CD8-positive, alpha-beta memory T cell (primary cell): ENCODE measurements at regions not wholly inside any gene's neighbourhood (a gene's known extent, or its start where the extent isn't known, plus 50 kb on each side); places are given as distances from the start of the nearest gene placed in this dataset.

Source experiments
- CTCF ChIA-PET: fragments of 350-600 bp; sonication (Branson Sonifier 250); formaldehyde crosslinking; loops from one replicate; lab custom pipeline; 2021; ENCODE audit warnings: antibody characterized with exemption; lab: Charles Lee
- POLR2A ChIA-PET: fragments of 350-600 bp; sonication (Branson Sonifier 250); formaldehyde crosslinking; loops from one replicate; lab custom pipeline; 2021; ENCODE audit warnings: antibody characterized with exemption; lab: Charles Lee
- DNase-seq, 5 donors: peaks; one replicate each; pipeline versions ENCODE4 v3.0.0 to v3.0.0-alpha.2; 2020 to 2022; ENCODE audit warnings: mixed read lengths in 1 of 5
- H3K27ac ChIP-seq: one replicate; pipeline ENCODE4 v1.7.0; 2013; ENCODE audit warnings: low read depth, mild to moderate bottlenecking, low read length, moderate library complexity
- H3K27me3 ChIP-seq: 2 replicates; pipeline ENCODE4 v1.7.0; 2013; ENCODE audit warnings: low read length, mild to moderate bottlenecking; ENCODE audit not compliant: insufficient read depth, poor library complexity, severe bottlenecking
- H3K36me3 ChIP-seq: 2 replicates; pipeline ENCODE4 v1.7.0; 2013; ENCODE audit warnings: mild to moderate bottlenecking, low read length, moderate library complexity; ENCODE audit not compliant: insufficient read depth
- H3K4me1 ChIP-seq: 2 replicates; pipeline ENCODE4 v1.7.0; 2013; ENCODE audit warnings: mild to moderate bottlenecking, low read length, moderate library complexity; ENCODE audit not compliant: insufficient read depth
- H3K4me3 ChIP-seq: 2 replicates; pipeline ENCODE4 v1.7.0; 2013; ENCODE audit warnings: mild to moderate bottlenecking, low read length
- H3K9me3 ChIP-seq: 2 replicates; pipeline ENCODE4 v1.7.0; 2013; ENCODE audit warnings: mild to moderate bottlenecking, low read length
- H3K27ac Mint-ChIP-seq, 8 donors: one replicate each; pipeline ENCODE4 v1.8.0; 2020 to 2021; ENCODE audit warnings: mixed read lengths in 8 of 8, mild to moderate bottlenecking in 6 of 8, inconsistent platforms in 3 of 8, moderate library complexity in 3 of 8
- H3K27me3 Mint-ChIP-seq, 2 donors: one replicate each; pipeline ENCODE4 v1.8.0; 2020 to 2021; ENCODE audit warnings: mixed read lengths in 2 of 2, mild to moderate bottlenecking in 1 of 2, moderate library complexity in 1 of 2
- H3K36me3 Mint-ChIP-seq, 3 donors: one replicate each; pipeline ENCODE4 v1.8.0; 2020 to 2021; ENCODE audit warnings: mixed read lengths in 3 of 3, inconsistent platforms in 1 of 3, mild to moderate bottlenecking in 1 of 3
- H3K4me1 Mint-ChIP-seq, 3 donors: one replicate each; pipeline ENCODE4 v1.8.0; 2020 to 2021; ENCODE audit warnings: mixed read lengths in 3 of 3, inconsistent platforms in 1 of 3, mild to moderate bottlenecking in 1 of 3
- H3K4me3 Mint-ChIP-seq, 7 donors: one replicate each; pipeline ENCODE4 v1.8.0; 2020 to 2021; ENCODE audit warnings: mixed read lengths in 7 of 7, mild to moderate bottlenecking in 6 of 7, moderate library complexity in 4 of 7, inconsistent platforms in 2 of 7
- H3K9me3 Mint-ChIP-seq, 5 donors: one replicate each; pipeline ENCODE4 v1.8.0; 2020 to 2022; ENCODE audit warnings: mixed read lengths in 5 of 5, mild to moderate bottlenecking in 3 of 5, moderate library complexity in 2 of 5, inconsistent platforms in 1 of 5

- H3K4me1 ChIP-seq = no peaks in the 10 kb centered on the region
- no peaks in the 10 kb centered on the region for H3K9me3 Mint-ChIP-seq
- no peaks in the 10 kb centered on the region for H3K9me3 ChIP-seq
- H3K4me3 Mint-ChIP-seq = no peak overlapping the region
- no peak overlapping the region for H3K4me3 ChIP-seq
- no peaks in the 10 kb centered on the region for H3K36me3 Mint-ChIP-seq
- CTCF ChIA-PET = no interaction called here
- H3K36me3 ChIP-seq = no peaks in the 10 kb centered on the region
- POLR2A ChIA-PET = no interaction called here
- H3K27me3 Mint-ChIP-seq = peaks cover 4 to 18% of the 10 kb centered on the region in 2 donors
- no peaks in the 10 kb centered on the region for H3K27me3 ChIP-seq
- H3K27ac Mint-ChIP-seq = no peak overlapping the region
- H3K4me1 Mint-ChIP-seq = no peaks in the 10 kb centered on the region
- no peak for DNase-seq
- H3K27ac ChIP-seq = no peak overlapping the region
Measured at GRCh38 chr10:8705415-8705814, 650.9 kb downstream of the GATA3 start.

DNA sequence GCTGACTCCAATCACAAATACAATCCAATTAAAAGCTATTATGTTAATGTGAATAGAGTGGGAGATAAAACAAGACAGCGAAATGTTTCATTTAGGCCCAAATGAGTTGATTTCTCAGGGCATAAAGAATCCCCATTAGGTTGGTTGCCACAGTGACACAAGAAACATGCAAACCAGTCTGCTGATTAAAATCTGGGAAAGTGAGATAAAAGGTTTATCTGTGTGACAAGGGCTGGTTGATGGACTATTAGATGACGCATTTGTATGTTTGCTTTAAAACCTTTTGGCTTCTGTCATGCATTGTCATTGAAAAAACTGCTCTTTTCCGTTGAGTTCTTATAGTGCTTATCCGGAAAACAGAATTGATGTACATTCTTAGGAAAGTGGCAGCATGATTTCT is 658.2 kb downstream of the GATA3 start:
- no peaks in the 10 kb centered on the region for H3K36me3 ChIP-seq
- ChIA-PET POLR2A (no interaction called here), CTCF (no interaction called here)
- H3K9me3 Mint-ChIP-seq = peaks cover 0 to 4% (median 0%) of the 10 kb centered on the region in 5 donors
- no peak for DNase-seq
- H3K36me3 Mint-ChIP-seq = no peaks in the 10 kb centered on the region
- no peaks in the 10 kb centered on the region for H3K9me3 ChIP-seq
- no peak overlapping the region for H3K4me3 Mint-ChIP-seq
- H3K4me1 ChIP-seq = no peaks in the 10 kb centered on the region
- no peak overlapping the region for H3K4me3 ChIP-seq
- H3K27me3 Mint-ChIP-seq = peaks cover 3 to 29% of the 10 kb centered on the region in 2 donors
- H3K27ac Mint-ChIP-seq = no peak overlapping the region
- H3K4me1 Mint-ChIP-seq = no peaks in the 10 kb centered on the region
- H3K27me3 ChIP-seq = no peaks in the 10 kb centered on the region
- no peak overlapping the region for H3K27ac ChIP-seq

DNA sequence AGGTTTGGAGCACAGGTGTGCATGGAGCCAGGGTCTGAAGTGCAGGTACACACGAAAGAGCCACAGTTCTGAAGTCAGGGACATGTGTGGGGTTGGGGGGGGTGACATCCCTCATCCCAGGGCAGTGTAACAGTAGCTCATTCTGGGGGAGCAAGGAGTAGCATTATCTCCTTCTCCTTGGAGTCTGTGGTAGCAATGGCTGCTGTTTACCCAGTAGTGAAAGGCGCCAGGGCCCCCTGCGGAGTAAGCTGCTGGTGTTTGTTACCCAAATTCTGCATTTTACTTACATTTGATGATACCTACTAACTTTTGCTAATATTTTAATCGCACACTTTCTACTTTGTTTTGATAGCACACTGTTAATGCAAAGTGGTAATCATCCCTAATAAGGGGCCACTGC is 665.5 kb downstream of the GATA3 start:
- H3K9me3 Mint-ChIP-seq = peaks cover 19 to 37% (median 25%) of the 10 kb centered on the region in 5 donors
- no peaks in the 10 kb centered on the region for H3K4me1 ChIP-seq
- DNase-seq = no peak
- no peak overlapping the region for H3K27ac ChIP-seq
- H3K4me1 Mint-ChIP-seq = no peaks in the 10 kb centered on the region
- H3K27ac Mint-ChIP-seq = no peak overlapping the region
- ChIA-PET POLR2A (no interaction called here), CTCF (no interaction called here)
- no peaks in the 10 kb centered on the region for H3K9me3 ChIP-seq
- H3K27me3 ChIP-seq = no peaks in the 10 kb centered on the region
- H3K4me3 Mint-ChIP-seq = no peak overlapping the region
- peaks cover 5 to 16% of the 10 kb centered on the region in 2 donors for H3K27me3 Mint-ChIP-seq
- peaks cover 0 to 8% (median 0%) of the 10 kb centered on the region in 3 donors for H3K36me3 Mint-ChIP-seq
- no peak overlapping the region for H3K4me3 ChIP-seq
- no peaks in the 10 kb centered on the region for H3K36me3 ChIP-seq

DNA sequence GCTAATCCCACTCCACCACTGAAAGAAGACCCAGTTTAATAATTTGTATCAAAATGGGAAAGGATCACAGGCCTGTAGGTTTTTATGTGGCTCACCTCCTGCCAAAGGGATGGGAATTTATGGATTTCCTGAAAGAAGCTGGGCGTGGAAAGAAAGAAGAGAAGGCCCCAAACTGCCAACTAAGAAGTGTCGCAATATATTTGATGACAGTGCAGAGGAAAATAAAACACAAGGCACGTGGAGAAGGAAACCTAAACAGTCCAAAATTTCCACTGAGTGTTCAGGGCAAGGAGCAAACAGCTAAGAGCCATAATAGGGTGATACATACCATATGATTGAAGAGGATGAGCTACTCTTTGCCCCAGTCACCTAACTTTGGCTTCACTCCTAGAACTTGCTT is 667.2 kb downstream of the GATA3 start:
- H3K4me1 Mint-ChIP-seq = no peaks in the 10 kb centered on the region
- Histone ChIP-seq H3K27ac (no peak overlapping the region), H3K4me1 (no peaks in the 10 kb centered on the region), H3K4me3 (no peak overlapping the region), H3K9me3 (no peaks in the 10 kb centered on the region), H3K36me3 (no peaks in the 10 kb centered on the region), H3K27me3 (no peaks in the 10 kb centered on the region)
- H3K4me3 Mint-ChIP-seq = no peak overlapping the region
- CTCF ChIA-PET = no interaction called here
- POLR2A ChIA-PET = no interaction called here
- H3K27me3 Mint-ChIP-seq = peaks cover 5 to 28% of the 10 kb centered on the region in 2 donors
- H3K9me3 Mint-ChIP-seq = peaks cover 19 to 37% (median 25%) of the 10 kb centered on the region in 5 donors
- DNase-seq = no peak
- peak overlapping the region in 1 of 8 donors; percentile 43 for H3K27ac Mint-ChIP-seq
- peaks cover 0 to 8% (median 0%) of the 10 kb centered on the region in 3 donors for H3K36me3 Mint-ChIP-seq

DNA sequence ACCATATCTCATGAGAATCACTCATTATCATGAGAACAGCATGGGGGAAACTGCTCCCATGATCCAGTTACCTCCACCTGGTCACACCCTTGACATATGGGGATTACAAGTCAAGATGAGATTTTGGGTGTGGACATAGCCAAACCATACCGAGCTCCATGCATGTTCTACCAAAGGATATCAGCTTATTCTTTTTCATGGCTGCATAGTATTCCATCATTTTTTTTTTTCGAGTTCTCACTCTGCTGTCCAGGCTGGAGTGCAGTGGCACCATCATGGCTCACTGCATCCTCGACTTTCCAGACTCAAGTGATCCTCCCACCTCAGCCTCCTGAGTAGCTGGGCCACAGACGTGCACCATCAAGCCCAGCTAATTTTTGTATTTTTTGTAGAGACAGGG is 668.3 kb downstream of the GATA3 start:
- ChIA-PET CTCF (no interaction called here), POLR2A (no interaction called here)
- Mint-ChIP-seq H3K4me1 (no peaks in the 10 kb centered on the region), H3K9me3 (peaks cover 19 to 33% (median 25%) of the 10 kb centered on the region in 5 donors), H3K36me3 (peaks cover 0 to 8% (median 0%) of the 10 kb centered on the region in 3 donors), H3K4me3 (no peak overlapping the region), H3K27ac (no peak overlapping the region), H3K27me3 (peaks cover 6 to 30% of the 10 kb centered on the region in 2 donors)
- no peaks in the 10 kb centered on the region for H3K36me3 ChIP-seq
- no peak for DNase-seq
- H3K27me3 ChIP-seq = no peaks in the 10 kb centered on the region
- no peak overlapping the region for H3K27ac ChIP-seq
- H3K4me3 ChIP-seq = no peak overlapping the region
- no peaks in the 10 kb centered on the region for H3K9me3 ChIP-seq
- H3K4me1 ChIP-seq = no peaks in the 10 kb centered on the region

- peaks cover 11 to 37% of the 10 kb centered on the region in 2 donors for H3K27me3 Mint-ChIP-seq
- no peak overlapping the region for H3K27ac Mint-ChIP-seq
- H3K36me3 Mint-ChIP-seq = peaks cover 0 to 4% (median 0%) of the 10 kb centered on the region in 3 donors
- ChIA-PET POLR2A (no interaction called here), CTCF (no interaction called here)
- peaks cover 3 to 13% (median 8%) of the 10 kb centered on the region in 5 donors for H3K9me3 Mint-ChIP-seq
- Histone ChIP-seq H3K36me3 (no peaks in the 10 kb centered on the region), H3K4me1 (no peaks in the 10 kb centered on the region), H3K9me3 (no peaks in the 10 kb centered on the region), H3K27me3 (no peaks in the 10 kb centered on the region), H3K4me3 (no peak overlapping the region), H3K27ac (no peak overlapping the region)
- DNase-seq = no peak
- no peaks in the 10 kb centered on the region for H3K4me1 Mint-ChIP-seq
- H3K4me3 Mint-ChIP-seq = no peak overlapping the region
Measured at GRCh38 chr10:8725343-8725742, 670.9 kb downstream of the GATA3 start.

DNA sequence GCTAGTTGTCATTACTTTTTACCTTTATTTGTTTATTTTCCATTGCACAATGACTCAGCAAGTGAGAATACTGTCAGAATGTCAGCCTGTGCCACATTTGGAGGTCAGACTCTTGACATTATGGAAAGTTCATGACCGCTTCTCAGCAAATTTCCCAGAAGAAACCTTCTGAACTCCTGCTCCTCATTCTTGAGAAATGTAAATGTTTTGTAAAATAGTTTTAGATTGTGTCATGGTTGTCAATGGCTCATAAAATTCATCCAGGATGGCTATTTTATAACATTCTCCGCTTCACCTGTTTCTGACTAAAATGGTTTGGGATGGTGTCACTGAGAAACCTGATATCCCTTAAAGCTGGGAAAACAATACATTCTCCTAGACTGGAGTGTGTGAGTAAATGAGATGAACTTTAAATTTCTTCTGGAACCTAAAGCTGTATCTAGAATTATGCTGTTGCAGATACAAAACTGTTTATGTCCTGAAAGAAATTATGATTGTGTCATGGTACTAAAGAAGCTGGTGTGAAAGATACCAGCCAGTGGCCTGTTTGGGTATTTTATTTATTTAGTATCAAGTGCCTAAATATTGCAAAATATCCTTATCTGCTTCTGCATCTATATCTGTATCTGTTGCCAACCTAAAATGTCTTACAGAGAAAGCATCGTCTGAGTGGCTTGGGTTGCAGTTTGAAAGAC is 671.7 kb downstream of the GATA3 start:
- peaks cover 11 to 41% of the 10 kb centered on the region in 2 donors for H3K27me3 Mint-ChIP-seq
- H3K9me3 ChIP-seq = no peaks in the 10 kb centered on the region
- no peak for DNase-seq
- H3K36me3 Mint-ChIP-seq = peaks cover 0 to 4% (median 0%) of the 10 kb centered on the region in 3 donors
- ChIA-PET CTCF (no interaction called here), POLR2A (no interaction called here)
- H3K4me3 ChIP-seq = no peak overlapping the region
- no peak overlapping the region for H3K4me3 Mint-ChIP-seq
- peaks cover 3 to 13% (median 8%) of the 10 kb centered on the region in 5 donors for H3K9me3 Mint-ChIP-seq
- no peaks in the 10 kb centered on the region for H3K4me1 Mint-ChIP-seq
- H3K4me1 ChIP-seq = no peaks in the 10 kb centered on the region
- H3K27ac ChIP-seq = no peak overlapping the region
- H3K36me3 ChIP-seq = no peaks in the 10 kb centered on the region
- no peaks in the 10 kb centered on the region for H3K27me3 ChIP-seq
- H3K27ac Mint-ChIP-seq = peak overlapping the region in 1 of 8 donors; percentile 14

DNA sequence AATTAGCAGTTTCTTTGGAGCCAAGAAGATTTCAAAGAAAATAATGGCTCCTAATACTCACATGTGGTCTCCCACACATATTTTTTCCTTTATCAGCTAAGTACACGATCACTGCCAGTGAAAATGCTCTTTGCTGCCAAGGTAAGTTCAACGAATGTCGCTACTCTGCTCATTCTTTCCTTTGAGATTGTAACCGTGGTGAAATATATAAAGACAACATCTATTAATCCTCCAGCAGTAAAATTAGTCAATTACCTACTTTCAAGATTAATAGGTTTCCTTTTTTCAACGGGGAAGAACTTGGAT is 672.2 kb downstream of the GATA3 start:
- no peak overlapping the region for H3K27ac ChIP-seq
- ChIA-PET CTCF (no interaction called here), POLR2A (no interaction called here)
- peaks cover 11 to 41% of the 10 kb centered on the region in 2 donors for H3K27me3 Mint-ChIP-seq
- no peaks in the 10 kb centered on the region for H3K27me3 ChIP-seq
- no peak overlapping the region for H3K27ac Mint-ChIP-seq
- no peak for DNase-seq
- H3K4me3 Mint-ChIP-seq = no peak overlapping the region
- no peaks in the 10 kb centered on the region for H3K4me1 ChIP-seq
- no peaks in the 10 kb centered on the region for H3K4me1 Mint-ChIP-seq
- no peaks in the 10 kb centered on the region for H3K9me3 ChIP-seq
- no peaks in the 10 kb centered on the region for H3K36me3 ChIP-seq
- no peak overlapping the region for H3K4me3 ChIP-seq
- peaks cover 0 to 4% (median 0%) of the 10 kb centered on the region in 3 donors for H3K36me3 Mint-ChIP-seq
- H3K9me3 Mint-ChIP-seq = peaks cover 3 to 13% (median 6%) of the 10 kb centered on the region in 5 donors
